ENCODE measurements at regions not wholly inside any gene's neighbourhood (a gene's known extent, or its start where the extent isn't known, plus 50 kb on each side); places are given as distances from the start of the nearest gene placed in this dataset.

DNA sequence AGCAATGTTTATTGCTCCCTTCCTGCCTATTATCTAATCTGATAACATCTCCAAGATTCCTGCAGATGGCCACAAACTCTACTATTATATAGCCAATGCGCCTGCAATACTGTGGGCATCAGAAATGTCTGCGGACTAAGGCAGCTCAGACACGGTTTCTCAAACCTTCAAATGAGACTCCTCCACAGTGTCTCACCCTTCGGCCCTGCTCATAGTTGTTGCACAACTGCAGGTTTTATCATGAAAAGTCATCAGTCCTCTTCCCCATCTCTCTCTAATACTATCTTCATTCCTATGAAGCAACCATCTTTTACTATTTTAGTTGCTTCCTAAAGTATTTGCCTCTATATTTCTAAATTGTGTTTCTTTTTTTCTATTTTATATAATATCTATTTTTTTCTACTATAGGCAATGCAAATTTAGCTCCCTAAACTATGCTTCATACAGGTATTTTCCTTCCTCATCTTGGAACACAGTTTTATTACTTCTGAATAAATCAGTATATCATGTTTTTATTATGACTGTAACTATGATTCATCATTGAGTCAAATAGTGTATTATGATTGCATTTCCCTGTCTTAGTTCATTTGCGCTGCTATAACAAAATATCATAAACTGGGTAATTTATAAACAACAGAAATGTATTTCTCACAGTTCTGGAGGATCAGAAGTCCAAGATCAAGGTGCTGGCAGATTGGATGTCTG is 129.7 kb upstream of the EDNRA start:
- TF ChIP-seq, protein P1, sequence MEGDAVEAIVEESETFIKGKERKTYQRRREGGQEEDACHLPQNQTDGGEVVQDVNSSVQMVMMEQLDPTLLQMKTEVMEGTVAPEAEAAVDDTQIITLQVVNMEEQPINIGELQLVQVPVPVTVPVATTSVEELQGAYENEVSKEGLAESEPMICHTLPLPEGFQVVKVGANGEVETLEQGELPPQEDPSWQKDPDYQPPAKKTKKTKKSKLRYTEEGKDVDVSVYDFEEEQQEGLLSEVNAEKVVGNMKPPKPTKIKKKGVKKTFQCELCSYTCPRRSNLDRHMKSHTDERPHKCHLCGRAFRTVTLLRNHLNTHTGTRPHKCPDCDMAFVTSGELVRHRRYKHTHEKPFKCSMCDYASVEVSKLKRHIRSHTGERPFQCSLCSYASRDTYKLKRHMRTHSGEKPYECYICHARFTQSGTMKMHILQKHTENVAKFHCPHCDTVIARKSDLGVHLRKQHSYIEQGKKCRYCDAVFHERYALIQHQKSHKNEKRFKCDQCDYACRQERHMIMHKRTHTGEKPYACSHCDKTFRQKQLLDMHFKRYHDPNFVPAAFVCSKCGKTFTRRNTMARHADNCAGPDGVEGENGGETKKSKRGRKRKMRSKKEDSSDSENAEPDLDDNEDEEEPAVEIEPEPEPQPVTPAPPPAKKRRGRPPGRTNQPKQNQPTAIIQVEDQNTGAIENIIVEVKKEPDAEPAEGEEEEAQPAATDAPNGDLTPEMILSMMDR (IDR thresholded peaks at IDR 0.05): no peak
- TF ChIP-seq EP300 (IDR thresholded peaks at IDR 0.05) (no peak), POLR2AphosphoS5 (IDR thresholded peaks at IDR 0.05) (no peak)
